DND-41 (cell line): ENCODE measurements at regions not wholly inside any gene's neighbourhood (a gene's known extent, or its start where the extent isn't known, plus 50 kb on each side); places are given as distances from the start of the nearest gene placed in this dataset.

ENCODE experiments used
- ATAC-seq: fragments of 200-7000 bp; cut with Tn5 transposase; 3 replicates; pipeline ENCODE4 v1.9.1; 2021; ENCODE audit warnings: low read depth; ENCODE audit not compliant: insufficient read depth
- DNase-seq: peaks from one replicate; pipeline ENCODE4 v3.0.0-alpha.2; 2020
- H2AFZ ChIP-seq: 2 replicates; pipeline ENCODE4 v1.6.0; 2012; ENCODE audit warnings: low read depth, low read length
- H3K27ac ChIP-seq: 2 replicates; pipeline ENCODE4 v1.5.1; 2012; ENCODE audit warnings: low read length, inconsistent platforms
- H3K27me3 ChIP-seq: fragments of 200-600 bp; sonication (generic); 2 replicates; pipeline ENCODE4 v1.6.0; 2012; ENCODE audit warnings: low read length, mild to moderate bottlenecking, inconsistent platforms; ENCODE audit not compliant: insufficient read depth, poor library complexity
- H3K36me3 ChIP-seq: 2 replicates; pipeline ENCODE4 v1.5.1; 2012; ENCODE audit warnings: low read length, inconsistent platforms; ENCODE audit not compliant: insufficient read depth
- H3K4me1 ChIP-seq: 2 replicates; pipeline ENCODE4 v1.5.1; 2012; ENCODE audit warnings: mild to moderate bottlenecking, low read length; ENCODE audit not compliant: insufficient read depth
- H3K4me2 ChIP-seq: 2 replicates; pipeline ENCODE4 v1.6.0; 2012; ENCODE audit warnings: mild to moderate bottlenecking, moderate library complexity, low read length, inconsistent platforms; ENCODE audit not compliant: insufficient read depth
- H3K4me3 ChIP-seq, 2 experiments: fragments of 200-600 bp in 1 of 2; shearing (Covaris generic) in 1 of 2; 2 replicates each; pipeline ENCODE4 v1.5.1; 2012 to 2016; ENCODE audit warnings: inconsistent platforms in 2 of 2, low read length in 2 of 2, mild to moderate bottlenecking in 2 of 2, low read depth in 1 of 2, moderate library complexity in 1 of 2
- H3K79me2 ChIP-seq: 2 replicates; pipeline ENCODE4 v1.6.0; 2012; ENCODE audit warnings: low read length, inconsistent platforms; ENCODE audit not compliant: insufficient read depth
- H3K9ac ChIP-seq: 2 replicates; pipeline ENCODE4 v1.6.0; 2012; ENCODE audit warnings: low read depth, mild to moderate bottlenecking, inconsistent platforms, low read length, moderate library complexity
- H3K9me3 ChIP-seq: 2 replicates; pipeline ENCODE4 v1.5.1; 2012; ENCODE audit warnings: low read length, moderate library complexity, mild to moderate bottlenecking, inconsistent platforms; ENCODE audit not compliant: insufficient read depth, severe bottlenecking
- H4K20me1 ChIP-seq: 2 replicates; pipeline ENCODE4 v1.6.0; 2012; ENCODE audit warnings: low read length; ENCODE audit not compliant: insufficient read depth
- EZH2 ChIP-seq: IDR thresholded peaks from 3 replicates; pipeline ENCODE4 v1.6.1; 2012; ENCODE audit warnings: borderline replicate concordance, low read depth, mild to moderate bottlenecking, moderate library complexity, low read length, inconsistent platforms; ENCODE audit not compliant: severe bottlenecking
- TF ChIP-seq, protein P1 (sequence below): IDR thresholded peaks from 2 replicates; pipeline ENCODE4 v1.5.1; 2012; ENCODE audit warnings: borderline replicate concordance, low read length, moderate library complexity, mild to moderate bottlenecking; ENCODE audit not compliant: poor library complexity, severe bottlenecking; ENCODE audit errors: extremely low read depth

DNA sequence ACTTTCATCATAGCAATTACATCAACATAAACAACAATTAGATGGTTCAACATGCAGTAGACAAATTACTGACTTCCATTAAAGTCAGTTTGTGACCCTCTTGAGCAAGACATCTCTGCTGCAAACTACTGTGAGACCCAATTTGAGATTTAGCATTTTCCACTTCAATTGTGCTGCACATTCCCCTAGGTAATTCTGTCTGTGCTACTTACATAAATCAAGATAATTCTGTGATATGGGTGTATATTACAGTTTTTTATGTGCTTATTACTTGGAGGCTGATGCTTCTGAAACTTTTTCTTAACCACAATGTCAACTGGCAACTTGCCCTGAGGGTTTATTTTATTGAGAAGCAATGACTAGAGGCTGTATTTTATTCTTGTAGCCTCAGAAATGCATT is 1714.4 kb downstream of the OLFM4 start:
- no peaks in the 10 kb centered on the region for H3K36me3 ChIP-seq
- H3K79me2 ChIP-seq, result no peaks in the 10 kb centered on the region
- no peak for DNase-seq
- no peak overlapping the region for H3K27ac ChIP-seq
- H3K9ac ChIP-seq, result no peak overlapping the region
- no peak overlapping the region for H3K4me3 ChIP-seq
- no peaks in the 10 kb centered on the region for H3K4me1 ChIP-seq
- H3K27me3 ChIP-seq, result no peaks in the 10 kb centered on the region
- no peaks in the 10 kb centered on the region for H3K9me3 ChIP-seq
- TF ChIP-seq EZH2, result no peak
- TF ChIP-seq, protein P1, sequence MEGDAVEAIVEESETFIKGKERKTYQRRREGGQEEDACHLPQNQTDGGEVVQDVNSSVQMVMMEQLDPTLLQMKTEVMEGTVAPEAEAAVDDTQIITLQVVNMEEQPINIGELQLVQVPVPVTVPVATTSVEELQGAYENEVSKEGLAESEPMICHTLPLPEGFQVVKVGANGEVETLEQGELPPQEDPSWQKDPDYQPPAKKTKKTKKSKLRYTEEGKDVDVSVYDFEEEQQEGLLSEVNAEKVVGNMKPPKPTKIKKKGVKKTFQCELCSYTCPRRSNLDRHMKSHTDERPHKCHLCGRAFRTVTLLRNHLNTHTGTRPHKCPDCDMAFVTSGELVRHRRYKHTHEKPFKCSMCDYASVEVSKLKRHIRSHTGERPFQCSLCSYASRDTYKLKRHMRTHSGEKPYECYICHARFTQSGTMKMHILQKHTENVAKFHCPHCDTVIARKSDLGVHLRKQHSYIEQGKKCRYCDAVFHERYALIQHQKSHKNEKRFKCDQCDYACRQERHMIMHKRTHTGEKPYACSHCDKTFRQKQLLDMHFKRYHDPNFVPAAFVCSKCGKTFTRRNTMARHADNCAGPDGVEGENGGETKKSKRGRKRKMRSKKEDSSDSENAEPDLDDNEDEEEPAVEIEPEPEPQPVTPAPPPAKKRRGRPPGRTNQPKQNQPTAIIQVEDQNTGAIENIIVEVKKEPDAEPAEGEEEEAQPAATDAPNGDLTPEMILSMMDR, result no peak
- no peak overlapping the region for H3K4me2 ChIP-seq
- H2AFZ ChIP-seq, result no peak overlapping the region
- H4K20me1 ChIP-seq, result no peaks in the 10 kb centered on the region
- no peak for ATAC-seq

DNA sequence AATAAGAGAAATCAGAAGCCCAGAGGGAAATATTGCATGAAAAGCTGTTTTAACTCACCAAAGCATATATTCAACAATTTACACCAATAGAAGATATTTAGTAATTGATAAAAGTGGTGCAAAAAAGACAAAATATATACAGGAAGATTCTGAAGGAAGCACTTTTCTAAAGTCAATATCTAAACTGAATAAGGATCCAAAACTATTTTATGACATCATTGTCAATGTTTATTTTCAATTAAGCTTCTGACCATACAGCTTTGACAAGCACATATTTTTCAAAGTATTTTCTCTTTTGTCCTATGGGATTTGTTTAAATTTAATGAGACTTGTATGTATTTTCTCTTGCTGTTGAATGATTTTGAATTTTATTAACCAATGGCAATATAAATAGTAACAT is 1716.1 kb downstream of the OLFM4 start:
- ATAC-seq, result no peak
- TF ChIP-seq, protein P1, result no peak
- no peak for TF ChIP-seq EZH2
- Histone ChIP-seq H3K9ac (no peak overlapping the region), H3K4me1 (no peaks in the 10 kb centered on the region), H3K4me3 (no peak overlapping the region), H3K36me3 (no peaks in the 10 kb centered on the region), H3K27ac (no peak overlapping the region), H2AFZ (no peak overlapping the region), H4K20me1 (no peaks in the 10 kb centered on the region), H3K27me3 (no peaks in the 10 kb centered on the region), H3K79me2 (no peaks in the 10 kb centered on the region), H3K4me2 (no peak overlapping the region), H3K9me3 (no peaks in the 10 kb centered on the region)
- no peak for DNase-seq

DNA sequence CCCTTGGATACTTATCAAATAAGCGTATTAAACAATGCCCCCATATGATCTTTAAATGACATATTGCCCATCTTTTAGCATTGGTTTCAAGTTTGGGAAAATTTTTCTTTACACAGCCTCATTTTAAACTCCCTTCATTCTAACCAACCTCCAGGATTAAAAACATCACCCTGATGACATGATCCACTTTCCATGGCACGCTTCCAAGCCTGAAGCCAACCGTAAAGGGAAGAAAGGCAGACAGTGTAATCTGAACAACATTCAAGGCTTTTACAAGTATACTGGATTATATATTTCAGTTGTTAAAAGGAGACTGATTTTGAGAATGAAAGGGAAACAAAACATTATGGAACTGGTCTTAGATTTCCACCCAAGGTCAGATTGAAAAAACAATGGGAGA is 1721.9 kb downstream of the OLFM4 start:
- DNase-seq, result no peak
- Histone ChIP-seq H3K36me3 (no peaks in the 10 kb centered on the region), H3K4me3 (no peak overlapping the region)

DNA sequence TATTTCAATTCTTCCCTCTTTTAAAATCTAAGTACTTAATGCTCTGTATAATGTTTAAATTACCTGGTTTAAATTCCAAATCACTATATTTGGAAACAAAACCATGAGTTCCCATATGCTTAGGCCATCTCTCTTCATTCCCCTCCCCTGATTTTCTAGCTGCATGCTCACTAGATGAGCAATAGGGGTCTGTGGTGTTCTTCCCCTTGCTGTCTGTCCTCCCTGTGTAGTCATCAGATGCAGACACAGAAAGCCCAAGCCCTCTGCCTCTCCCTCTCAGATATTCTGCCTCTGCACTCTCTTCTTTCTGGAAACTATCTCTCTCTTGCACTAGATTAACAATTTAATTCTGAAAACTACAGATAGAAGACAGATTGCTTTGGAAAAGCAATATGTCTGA is 1730.2 kb downstream of the OLFM4 start:
- Histone ChIP-seq H3K9me3 (no peaks in the 10 kb centered on the region), H3K4me1 (no peaks in the 10 kb centered on the region), H3K79me2 (no peaks in the 10 kb centered on the region), H2AFZ (no peak overlapping the region), H4K20me1 (no peaks in the 10 kb centered on the region), H3K27me3 (no peaks in the 10 kb centered on the region), H3K27ac (no peak overlapping the region), H3K36me3 (no peaks in the 10 kb centered on the region), H3K9ac (no peak overlapping the region), H3K4me3 (no peak overlapping the region), H3K4me2 (no peak overlapping the region)
- TF ChIP-seq, protein P1, result no peak
- TF ChIP-seq EZH2, result no peak
- DNase-seq (no peak), ATAC-seq (no peak)

More for the DNA sequence above, 1721.9 kb downstream of the OLFM4 start:
- no peaks in the 10 kb centered on the region for H3K4me1 ChIP-seq
- H3K27me3 ChIP-seq, result no peaks in the 10 kb centered on the region
- no peak overlapping the region for H2AFZ ChIP-seq
- no peaks in the 10 kb centered on the region for H4K20me1 ChIP-seq
- H3K4me2 ChIP-seq, result no peak overlapping the region
- ATAC-seq, result no peak
- no peaks in the 10 kb centered on the region for H3K79me2 ChIP-seq
- TF ChIP-seq, protein P1, result no peak
- no peak for TF ChIP-seq EZH2
- no peak overlapping the region for H3K9ac ChIP-seq
- no peak overlapping the region for H3K27ac ChIP-seq
- no peaks in the 10 kb centered on the region for H3K9me3 ChIP-seq
